GM19240 (cell line): ENCODE measurements at regions not wholly inside any gene's neighbourhood (a gene's known extent, or its start where the extent isn't known, plus 50 kb on each side); places are given as distances from the start of the nearest gene placed in this dataset.
"Not testable (repeated sequence)": the region's sequence is repeated elsewhere in the genome, so short reads cannot be mapped to it uniquely, and the experiment has no call there.

Source experiments
- DNase-seq: peaks from one replicate; pipeline ENCODE4 v3.0.0; 2011; ENCODE audit warnings: low spot score; ENCODE audit not compliant: insufficient read length

DNA sequence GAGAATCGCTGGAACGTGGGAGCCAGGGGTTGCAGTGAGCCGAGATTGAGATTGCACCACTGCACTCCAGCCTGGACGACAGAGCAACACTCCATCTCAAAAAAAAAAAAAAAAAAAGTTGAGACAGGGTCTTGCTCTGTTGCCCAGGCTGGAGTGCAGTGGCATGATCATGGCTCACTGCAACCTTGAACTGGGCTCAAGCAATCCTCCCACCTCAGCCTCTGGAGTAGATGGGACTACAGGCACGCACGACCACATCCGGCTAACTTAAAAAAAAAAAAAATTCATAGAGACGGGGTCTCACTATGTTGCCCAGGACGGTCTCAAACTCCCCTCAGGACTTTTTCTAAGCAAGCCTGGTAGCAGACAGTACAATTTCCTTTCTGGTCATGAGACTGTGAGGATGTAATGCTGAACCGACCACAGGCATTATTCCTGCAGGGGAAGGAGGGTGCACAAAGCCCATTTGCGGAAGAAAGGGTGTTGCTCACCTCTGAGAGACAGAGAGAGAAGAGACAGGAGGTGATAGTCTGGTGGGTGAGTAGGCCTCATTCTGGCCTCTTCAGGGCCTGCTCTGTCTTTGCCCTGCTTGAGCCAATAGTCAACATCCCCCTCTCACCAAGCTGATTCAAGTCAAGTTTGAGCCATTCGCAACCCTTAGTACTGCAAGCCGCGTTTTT lies 205.3 kb downstream of the ZFP36L2 start:
- DNase-seq = no peak

DNA sequence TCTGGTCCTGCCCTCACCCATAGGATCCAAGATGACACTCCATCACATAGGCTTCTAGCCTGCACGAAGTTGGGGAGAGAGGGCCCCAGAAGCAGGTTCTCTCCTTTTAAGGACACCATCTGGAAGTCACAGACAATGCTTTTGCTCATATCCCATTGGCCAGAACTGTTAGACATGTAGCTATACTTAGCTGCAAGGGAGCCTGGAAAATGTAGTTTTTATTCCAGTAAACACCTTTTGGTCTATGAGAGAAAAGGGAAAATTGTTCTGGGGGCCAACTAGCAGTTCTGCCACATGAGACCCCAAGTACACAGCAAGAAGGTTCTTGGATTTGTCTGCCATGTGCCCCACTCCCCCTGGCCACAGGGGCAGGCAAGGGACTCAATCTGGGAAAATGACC lies 206.1 kb downstream of the ZFP36L2 start:
- DNase-seq = no peak

DNA sequence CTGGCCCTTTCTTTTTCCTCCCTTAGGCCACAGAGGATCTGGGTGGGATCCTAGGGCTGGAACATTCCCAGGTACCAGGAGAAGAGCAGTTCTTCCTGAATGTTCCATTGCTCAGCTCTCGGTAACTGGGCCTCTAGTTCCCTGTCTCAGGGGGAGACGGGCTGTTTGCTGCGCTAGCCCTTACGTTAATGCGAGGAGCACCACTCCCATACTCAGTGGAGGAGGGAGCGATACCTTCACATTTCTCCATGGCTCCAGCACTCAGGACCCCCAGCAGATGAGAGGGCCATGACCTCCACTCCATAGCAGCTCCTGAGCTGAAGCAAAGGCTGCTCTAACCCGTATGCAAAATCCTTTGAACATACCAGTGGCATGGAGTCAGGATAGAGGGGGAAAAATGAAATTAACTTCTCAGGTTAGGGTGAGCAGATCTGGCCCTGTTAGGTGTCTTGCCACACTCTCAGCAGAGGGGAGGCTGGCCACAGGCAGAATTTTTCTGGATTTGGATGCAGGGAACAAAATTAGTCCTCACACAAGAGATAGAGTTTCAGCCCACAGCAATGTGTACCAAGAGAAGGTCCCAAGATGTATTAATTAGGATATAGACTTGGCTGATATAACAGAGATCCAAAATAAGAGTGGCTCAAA lies 206.7 kb downstream of the ZFP36L2 start:
- no peak for DNase-seq

DNA sequence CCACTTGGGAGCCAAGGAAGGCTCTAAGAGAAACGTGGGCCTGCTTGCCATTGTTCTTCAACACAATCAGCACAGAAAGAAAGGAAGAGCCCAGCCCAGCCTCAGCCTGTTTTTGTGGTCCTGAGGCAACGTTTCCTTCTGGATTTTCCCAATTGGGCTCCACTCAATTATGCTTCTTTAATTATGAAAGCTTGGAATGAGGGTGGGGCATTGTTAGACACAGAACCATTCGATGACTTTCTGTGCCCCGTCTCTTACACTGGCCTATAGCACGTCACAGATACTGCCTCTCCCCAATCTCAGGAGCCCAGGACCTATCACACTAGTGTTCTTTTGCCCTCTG lies 207.4 kb downstream of the ZFP36L2 start:
- no peak for DNase-seq

DNA sequence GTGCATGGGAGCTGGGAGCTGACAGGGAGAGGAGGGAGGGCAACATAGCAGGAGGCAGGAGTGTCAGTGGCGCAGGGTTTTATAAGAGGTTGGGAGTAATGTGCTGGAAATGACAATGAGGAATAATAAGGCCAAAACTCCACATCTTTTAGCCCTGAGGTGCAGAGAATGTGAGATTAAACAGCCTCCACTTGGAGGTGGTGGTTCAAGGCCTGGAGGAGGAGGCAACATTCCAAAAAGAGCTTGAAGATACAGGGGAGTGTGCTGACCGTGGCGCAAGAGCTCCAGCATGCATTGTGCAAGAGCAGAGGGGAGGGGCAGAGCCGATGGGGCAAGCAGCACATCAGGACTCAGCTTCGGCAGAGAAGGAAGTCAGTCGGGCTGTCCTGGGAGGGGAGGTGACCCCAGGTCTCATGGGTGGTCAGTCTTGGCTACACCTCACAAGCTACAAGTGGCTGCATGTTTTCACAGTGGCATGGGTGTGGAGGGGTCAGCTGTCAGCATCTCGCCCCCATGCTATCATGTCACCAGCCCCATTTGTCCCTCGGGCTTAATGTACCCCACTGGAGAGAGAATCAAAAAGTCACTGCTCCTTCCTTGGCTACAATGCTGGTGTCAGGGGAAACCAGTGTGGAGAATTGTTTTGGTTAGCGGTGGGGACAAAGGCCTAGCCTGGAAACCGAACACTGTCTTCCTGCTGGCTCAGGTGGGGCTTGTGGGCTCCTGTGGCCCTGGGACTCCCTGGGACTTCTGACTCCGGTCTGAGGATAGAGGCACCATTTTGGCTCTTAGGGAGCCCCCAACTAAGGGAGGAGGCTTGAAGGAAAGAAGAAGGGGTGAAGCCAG lies 208.0 kb downstream of the ZFP36L2 start:
- no peak for DNase-seq

DNA sequence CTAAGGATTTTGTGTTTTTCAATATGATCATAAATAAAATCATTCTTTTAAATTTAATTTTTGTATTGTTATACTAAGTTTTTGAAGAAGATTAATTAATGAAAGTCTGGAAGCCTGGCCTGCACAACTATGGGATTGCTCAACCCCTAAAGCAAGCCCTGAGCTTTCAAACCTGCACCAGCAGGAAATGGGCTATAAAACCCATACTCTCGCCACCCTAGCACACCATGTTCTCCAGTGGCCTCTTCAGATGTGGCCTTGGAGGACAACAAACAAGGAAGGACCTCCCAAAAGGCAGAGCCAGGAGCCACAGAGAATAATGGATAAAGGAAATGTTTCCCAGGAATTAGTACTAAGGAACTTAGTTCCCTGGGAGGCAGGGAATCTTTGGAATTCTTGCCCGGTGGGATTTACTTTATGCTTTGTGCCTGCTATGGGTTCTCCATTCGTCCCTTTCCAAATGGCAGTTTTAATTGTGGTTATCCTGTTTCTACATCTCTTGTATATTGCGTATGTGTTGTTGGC lies 212.5 kb downstream of the ZFP36L2 start:
- DNase-seq = no peak

DNA sequence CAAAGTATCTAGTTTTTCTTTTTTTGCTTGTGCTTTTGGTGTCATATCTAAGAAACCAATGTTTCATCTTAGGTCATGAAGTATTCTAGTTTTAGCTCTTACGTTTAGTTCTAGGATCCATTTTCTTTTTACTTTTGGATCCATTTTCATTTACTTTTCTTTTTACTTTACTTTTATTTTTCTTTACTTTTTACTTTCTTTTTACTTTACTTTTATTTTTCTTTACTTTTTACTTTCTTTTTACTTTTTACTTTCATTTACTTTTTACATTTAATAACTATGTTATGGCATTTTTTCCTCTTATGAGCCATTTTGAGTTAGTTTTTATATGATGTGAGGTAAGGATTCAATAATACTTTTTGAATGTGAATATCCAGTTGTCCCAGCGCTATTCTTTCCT lies 213.4 kb downstream of the ZFP36L2 start:
- no peak for DNase-seq

DNA sequence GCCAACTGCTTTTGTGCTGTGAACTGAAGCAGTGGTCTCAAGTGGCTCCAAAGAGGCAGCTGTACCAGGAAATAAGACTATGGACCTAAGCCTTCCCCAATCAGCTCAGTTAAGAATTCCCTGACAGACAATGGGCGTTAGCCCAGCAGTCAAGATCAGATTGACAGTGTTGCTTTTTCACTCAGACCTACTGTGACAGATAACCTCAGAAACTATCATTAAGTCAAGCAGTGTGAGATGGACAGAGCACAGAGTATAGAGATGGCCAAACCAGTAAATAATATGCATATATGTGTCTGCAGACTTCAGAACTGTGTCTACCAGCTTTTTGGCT lies 215.3 kb downstream of the ZFP36L2 start:
- DNase-seq = no peak

DNA sequence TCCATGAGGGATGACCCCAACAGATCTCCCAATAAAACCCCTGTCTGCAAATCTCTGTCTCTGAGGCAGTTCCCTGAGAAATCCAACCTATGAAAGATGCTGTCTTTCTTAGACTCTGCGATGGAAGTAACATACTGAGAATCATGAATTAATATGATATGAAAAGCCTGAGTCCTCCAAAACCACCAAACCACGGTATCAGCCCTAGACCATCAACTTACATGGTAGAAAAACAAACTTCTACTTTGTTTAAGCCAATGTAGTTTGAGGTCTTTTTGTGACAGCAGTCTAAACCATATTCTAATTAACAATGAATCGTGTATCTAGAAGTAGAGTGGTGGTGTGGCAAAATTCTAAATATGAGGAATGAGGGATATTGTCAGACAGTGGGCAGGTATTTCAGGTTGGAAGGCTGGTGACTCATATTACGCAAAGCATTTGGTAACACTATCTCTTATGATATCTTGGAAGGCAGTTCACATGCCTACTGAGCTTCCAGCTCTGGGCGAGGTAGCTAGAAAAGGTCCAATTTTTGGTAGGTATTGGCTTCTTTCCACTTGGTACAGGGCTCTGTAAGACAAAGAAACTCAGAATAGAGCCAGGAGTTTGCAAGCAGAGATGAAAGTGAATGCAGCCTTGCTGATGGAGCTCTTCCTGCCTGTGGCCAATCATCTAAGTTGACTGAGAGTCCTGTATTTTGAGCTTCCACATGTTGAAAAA lies 215.8 kb downstream of the ZFP36L2 start:
- DNase-seq = no peak

DNA sequence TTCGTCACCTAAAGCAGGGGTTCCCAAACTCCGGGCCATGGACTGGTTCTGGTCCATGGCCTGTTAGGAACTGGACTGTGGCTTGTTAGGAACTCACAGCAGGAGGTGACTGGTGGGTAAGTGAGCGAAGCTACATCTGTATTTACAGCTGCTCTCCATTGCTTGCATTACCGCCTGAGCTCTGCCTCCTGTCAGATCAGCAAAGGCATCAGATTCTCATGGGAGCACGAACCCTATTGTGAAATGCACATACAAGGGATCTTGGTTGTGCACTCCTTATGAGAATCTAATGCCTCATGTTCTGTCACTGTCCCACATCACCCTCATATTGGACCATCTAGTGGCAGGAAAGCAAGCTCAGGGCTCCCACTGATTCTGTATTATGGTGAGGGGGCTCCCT lies 217.0 kb downstream of the ZFP36L2 start:
- no peak for DNase-seq

DNA sequence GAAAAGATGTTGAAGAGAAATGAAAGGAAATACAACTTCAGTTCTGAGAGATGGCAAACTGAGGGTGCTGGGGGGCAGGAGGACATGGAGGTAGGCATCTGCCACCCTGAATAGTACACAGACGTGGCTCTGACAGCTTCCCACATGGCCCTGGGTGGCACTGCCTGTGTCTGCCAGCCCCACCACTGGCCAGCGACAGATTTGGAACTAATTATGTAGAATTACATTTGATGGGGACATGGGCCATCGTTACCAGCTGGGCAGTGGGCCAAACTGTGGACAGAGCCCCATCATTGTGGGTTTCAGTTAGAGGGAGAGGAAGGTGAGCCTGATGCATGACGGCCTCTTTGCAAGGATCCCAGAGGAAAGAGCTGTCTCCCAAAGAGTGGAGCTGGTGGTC lies 216.0 kb upstream of the HAAO start:
- no peak for DNase-seq

DNA sequence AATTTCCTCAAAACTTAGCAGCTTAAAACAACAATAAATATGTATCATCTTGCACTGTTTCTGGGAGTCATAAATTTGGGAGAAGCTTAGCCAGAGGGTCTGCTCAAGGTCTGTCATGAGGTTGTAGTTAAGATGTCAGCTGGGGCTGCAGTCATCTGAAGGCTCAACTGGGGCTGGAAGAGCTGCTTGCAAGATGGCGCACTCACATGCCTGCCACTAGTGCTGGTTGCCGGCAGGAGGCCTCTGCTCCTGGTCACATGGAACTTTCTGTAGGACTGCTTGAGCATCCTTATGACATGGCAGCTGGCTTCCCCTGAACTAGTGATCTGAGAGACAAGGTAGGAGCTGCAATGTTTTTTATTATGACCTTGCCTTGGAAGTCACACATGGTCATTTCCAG lies 215.5 kb upstream of the HAAO start:
- DNase-seq = no peak

DNA sequence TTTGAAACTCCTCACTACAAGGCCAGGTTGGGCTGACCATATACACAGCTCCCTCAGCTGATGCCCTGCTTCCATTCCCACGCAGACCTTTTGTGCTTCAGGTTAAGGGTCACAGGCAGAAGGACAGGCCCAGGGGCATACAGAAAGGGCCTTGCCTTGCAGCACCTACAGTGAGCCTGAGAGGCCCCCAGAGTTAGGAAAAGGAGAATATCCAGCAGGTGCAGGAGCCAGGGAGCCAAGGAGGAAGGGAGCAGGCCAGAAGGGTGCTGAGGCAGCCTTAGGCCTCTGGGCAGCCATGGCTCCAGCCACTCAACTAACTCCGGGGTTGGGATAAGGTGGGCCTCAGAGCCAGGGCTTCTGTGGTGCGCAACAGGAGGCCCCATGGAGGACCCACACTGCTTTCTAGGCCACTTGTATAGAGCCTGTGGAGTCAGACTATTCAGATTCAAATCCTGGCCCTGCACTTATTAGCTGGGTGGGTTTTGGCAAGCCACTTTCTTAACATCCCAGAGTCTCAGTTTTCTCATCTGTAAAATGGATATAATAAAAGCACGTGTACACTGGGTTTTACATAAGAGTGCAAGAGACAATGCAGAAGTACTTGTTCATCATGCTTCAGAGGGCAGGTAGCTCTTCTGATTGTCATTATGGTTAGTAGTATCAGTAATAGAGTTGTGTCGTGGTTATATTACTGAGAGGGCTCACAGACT lies 214.6 kb upstream of the HAAO start:
- no peak for DNase-seq

DNA sequence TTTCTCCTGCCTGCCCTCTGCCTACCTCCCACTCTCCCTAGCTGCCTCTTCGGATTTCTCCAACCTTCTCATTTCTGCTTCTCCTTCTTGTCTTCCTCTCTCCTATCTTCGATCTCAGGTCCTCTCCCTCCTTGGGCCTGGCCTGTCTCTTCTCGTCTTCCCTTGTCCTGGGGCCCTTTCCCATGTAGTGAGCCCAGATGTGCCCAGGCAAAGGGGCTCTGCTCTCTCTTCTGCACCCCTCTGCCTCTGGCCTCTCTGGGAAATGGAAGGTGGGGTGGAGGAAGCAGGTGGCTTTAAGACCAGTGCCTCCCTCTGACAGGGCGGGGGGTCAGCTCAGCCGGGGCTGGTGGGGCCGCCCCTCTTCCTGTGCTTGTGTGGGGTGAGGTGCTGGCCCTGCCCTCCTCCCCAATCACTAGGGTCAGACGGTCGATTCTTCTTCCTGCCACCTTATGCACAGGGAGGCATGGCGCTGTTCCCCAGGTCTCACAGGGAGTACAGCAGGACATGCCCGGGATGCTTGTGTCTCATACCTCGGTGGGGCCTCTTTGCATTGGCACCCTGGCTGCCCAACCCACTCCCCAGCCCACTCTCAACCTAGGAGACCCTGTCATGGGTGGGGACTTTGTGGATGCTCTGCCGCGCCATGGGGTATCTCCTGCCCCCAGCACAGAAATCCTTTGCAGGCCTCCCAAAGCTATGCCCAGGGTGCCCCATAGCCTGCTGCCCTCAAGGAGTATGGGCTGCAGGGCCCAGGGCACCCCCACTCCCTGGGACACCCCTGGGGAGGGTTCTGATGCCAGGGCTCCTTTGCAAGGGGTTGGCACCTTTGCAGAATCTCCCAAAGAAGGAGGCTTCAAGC lies 213.8 kb upstream of the HAAO start:
- DNase-seq = no peak

DNA sequence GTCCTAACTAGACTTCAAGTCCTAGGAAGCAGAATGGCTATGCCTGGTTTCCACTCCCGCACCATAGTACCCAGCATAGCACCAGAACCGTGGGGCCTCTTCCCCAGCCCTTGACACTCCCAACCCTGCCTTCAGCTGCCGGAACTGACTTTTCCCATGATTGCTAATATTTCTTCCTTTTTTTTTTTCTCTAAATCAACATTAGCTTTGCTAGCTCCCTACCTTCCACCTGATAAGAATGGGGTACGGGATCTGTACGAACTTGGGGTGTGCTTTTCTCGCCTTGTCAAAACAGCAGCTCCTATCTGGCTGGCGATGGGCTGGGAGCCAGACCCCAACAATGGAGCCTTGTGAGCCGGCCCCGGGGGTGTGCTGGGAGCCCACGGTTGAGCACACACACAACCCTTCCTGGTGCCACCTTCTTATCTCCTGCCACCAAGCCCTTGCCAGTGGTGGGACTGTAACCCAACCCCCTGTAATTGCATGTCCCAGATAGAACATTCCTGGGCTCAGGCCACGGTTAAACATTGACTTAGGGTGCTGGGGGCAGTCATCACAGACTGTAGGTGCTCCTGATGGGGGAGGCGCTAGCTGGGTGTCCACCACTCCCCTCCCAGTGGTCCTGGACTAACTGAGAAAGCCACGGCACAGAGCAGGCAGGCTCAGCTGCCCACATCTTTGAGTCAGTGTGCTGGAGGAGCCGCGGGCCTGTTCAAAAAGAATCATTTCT lies 213.0 kb upstream of the HAAO start:
- DNase-seq = no peak

DNA sequence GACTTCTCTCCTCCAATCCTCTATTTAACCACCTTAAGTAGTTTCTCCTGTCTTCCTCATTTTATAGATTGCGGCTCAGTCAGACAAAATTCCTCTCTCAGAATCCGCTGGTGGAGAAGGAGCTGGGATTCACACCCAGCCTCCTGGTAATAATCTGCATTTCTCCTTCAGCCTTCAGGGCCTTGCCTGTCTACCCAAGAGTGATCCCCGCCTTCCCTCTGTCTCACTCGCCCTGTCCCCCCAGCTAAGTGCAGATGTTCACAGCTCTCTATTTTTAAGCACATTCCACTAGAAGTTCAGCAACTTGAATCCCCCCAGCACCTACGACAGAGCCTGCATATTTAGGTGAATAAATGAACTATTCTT lies 212.5 kb upstream of the HAAO start:
- DNase-seq = no peak

DNA sequence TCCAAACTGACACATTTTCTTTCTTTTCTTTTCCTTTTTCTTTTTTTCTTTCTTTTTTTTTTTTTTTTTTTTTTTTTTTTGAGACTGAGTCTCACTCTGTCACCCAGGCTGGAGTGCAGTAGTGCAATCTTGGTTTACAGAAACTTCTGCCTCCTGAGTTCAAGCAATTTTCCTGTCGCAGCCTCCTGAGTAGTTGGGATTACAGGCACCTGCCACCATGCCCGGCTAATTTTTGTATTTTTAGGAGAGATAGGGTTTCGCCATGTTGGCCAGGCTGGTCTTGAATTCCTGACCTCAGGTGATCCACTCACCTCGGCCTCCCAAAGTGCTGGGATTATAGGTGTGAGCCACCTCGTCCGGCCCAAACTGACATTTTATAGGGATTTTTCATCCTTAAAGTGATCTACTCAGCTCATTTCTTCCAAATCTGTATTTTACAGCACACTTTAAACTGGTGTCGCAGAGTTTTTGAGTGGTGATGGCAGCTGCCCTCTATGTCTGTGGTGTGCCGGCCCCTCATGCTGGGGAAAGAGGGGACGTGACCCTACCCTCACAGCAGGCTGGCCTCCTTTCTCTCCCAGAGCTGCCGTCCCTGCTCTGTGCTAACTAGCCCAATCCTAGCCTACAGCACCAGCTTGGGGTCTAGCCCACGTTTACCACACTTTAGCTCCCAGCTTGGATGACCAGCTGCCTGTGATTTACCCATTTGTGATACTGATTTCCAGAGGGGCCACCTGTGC lies 211.9 kb upstream of the HAAO start:
- DNase-seq = not testable (repeated sequence)

DNA sequence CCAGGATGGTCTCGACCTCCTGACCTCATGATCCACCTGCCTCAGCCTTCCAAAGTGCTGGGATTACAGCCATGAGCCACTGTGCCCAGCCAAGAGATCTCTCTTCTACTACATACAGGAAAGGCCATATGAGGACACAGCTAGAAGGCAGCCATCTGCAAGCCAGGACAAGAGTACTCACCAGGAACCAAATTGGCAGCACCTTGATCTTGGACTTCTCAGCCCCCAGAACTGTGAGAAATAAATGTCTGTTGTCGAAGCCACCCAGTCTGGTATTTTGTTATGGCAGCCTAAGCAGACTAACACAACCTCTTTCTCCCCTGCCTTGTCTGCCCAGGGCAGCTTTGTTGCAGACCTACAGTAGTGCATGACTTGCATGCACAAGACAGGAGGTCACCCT lies 211.3 kb upstream of the HAAO start:
- no peak for DNase-seq
